Neural progenitor cell (in vitro differentiated cells): ENCODE measurements at regions not wholly inside any gene's neighbourhood (a gene's known extent, or its start where the extent isn't known, plus 50 kb on each side); places are given as distances from the start of the nearest gene placed in this dataset.

Experiments
- DNase-seq: peaks from one replicate; pipeline ENCODE4 v3.0.0-alpha.2; 2016; ENCODE audit warnings: low spot score
- H2AFZ ChIP-seq: fragments of 200-600 bp; sonication (generic); replicated peaks from 2 replicates; pipeline ENCODE4 v1.6.1; 2016; ENCODE audit warnings: antibody characterized with exemption
- H3F3A ChIP-seq: fragments of 200-600 bp; sonication (generic); 2 replicates; pipeline ENCODE4 v1.6.1; 2016; ENCODE audit warnings: antibody characterized with exemption, low read depth
- H3K27ac ChIP-seq: fragments of 200-600 bp; sonication (generic); 2 replicates; pipeline ENCODE4 v1.5.1; 2016; ENCODE audit warnings: mild to moderate bottlenecking
- H3K27me3 ChIP-seq: fragments of 200-600 bp; sonication (generic); 2 replicates; pipeline ENCODE4 v1.6.1; 2016; ENCODE audit warnings: mild to moderate bottlenecking, moderate library complexity
- H3K36me3 ChIP-seq: fragments of 200-600 bp; sonication (generic); 2 replicates; pipeline ENCODE4 v1.5.1; 2016
- H3K4me1 ChIP-seq: fragments of 200-600 bp; sonication (generic); 2 replicates; pipeline ENCODE4 v1.6.1; 2016; ENCODE audit warnings: mixed run types
- H3K4me2 ChIP-seq: fragments of 200-600 bp; sonication (generic); 2 replicates; pipeline ENCODE4 v1.6.1; 2016
- H3K4me3 ChIP-seq: fragments of 200-600 bp; sonication (generic); 2 replicates; pipeline ENCODE4 v1.5.1; 2016
- H3K79me2 ChIP-seq: fragments of 200-600 bp; sonication (generic); 2 replicates; pipeline ENCODE4 v1.6.1; 2016; ENCODE audit warnings: low read depth
- H3K9ac ChIP-seq: fragments of 200-600 bp; sonication (generic); 2 replicates; pipeline ENCODE4 v1.6.1; 2016
- H3K9me3 ChIP-seq: fragments of 200-600 bp; sonication (generic); 2 replicates; pipeline ENCODE4 v1.5.1; 2016; ENCODE audit warnings: low read depth
- H4K20me1 ChIP-seq: fragments of 200-600 bp; sonication (generic); 2 replicates; pipeline ENCODE4 v1.6.1; 2016; ENCODE audit warnings: low read depth
- H3K27ac Mint-ChIP-seq: 3 replicates; pipeline ENCODE4 v1.8.0; 2021; ENCODE audit warnings: mixed read lengths
- H3K27me3 Mint-ChIP-seq: 2 replicates; pipeline ENCODE4 v1.8.0; 2022; ENCODE audit warnings: low read depth, mild to moderate bottlenecking, inconsistent platforms, moderate library complexity, mixed read lengths; ENCODE audit not compliant: insufficient read depth
- H3K36me3 Mint-ChIP-seq: 3 replicates; pipeline ENCODE4 v1.8.0; 2021; ENCODE audit warnings: mixed read lengths
- H3K4me1 Mint-ChIP-seq: 3 replicates; pipeline ENCODE4 v1.8.0; 2021; ENCODE audit warnings: mixed read lengths
- H3K4me3 Mint-ChIP-seq: 3 replicates; pipeline ENCODE4 v1.8.0; 2021; ENCODE audit warnings: mild to moderate bottlenecking, moderate library complexity, mixed read lengths
- H3K9me3 Mint-ChIP-seq: 3 replicates; pipeline ENCODE4 v1.8.0; 2020; ENCODE audit warnings: mixed read lengths
- CTCF ChIP-seq: fragments of 200-600 bp; sonication (generic); IDR thresholded peaks from 2 replicates; pipeline ENCODE4 v1.5.1; 2017; ENCODE audit warnings: antibody characterized with exemption, mild to moderate bottlenecking
- EZH2 ChIP-seq: fragments of 200-600 bp; sonication (generic); IDR thresholded peaks from 2 replicates; pipeline ENCODE4 v1.6.1; 2017; ENCODE audit warnings: antibody characterized with exemption, mild to moderate bottlenecking, moderate library complexity
- EZH2phosphoT487 ChIP-seq: fragments of 200-600 bp; sonication (generic); IDR thresholded peaks from 2 replicates; pipeline ENCODE4 v1.6.1; 2017; ENCODE audit warnings: antibody characterized with exemption

GRCh38 chr15:61404567-61404966, 175.5 kb upstream of the RORA start:
- Mint-ChIP-seq H3K9me3 (no peaks in the 10 kb centered on the region), H3K27me3 (no peaks in the 10 kb centered on the region), H3K36me3 (no peaks in the 10 kb centered on the region), H3K4me3 (no peak overlapping the region), H3K4me1 (peaks cover 3% of the 10 kb centered on the region), H3K27ac (no peak overlapping the region)
- no peak overlapping the region for H3K9ac ChIP-seq
- no peak overlapping the region for H3K27ac ChIP-seq
- no peak overlapping the region for H2AFZ ChIP-seq
- DNase-seq = no peak
- no peak for TF ChIP-seq CTCF
- no peak for TF ChIP-seq EZH2phosphoT487
- no peak for TF ChIP-seq EZH2
- no peak overlapping the region for H3K4me3 ChIP-seq
- no peaks in the 10 kb centered on the region for H3K79me2 ChIP-seq
- no peaks in the 10 kb centered on the region for H4K20me1 ChIP-seq
- no peaks in the 10 kb centered on the region for H3K36me3 ChIP-seq
- no peaks in the 10 kb centered on the region for H3K4me1 ChIP-seq
- H3F3A ChIP-seq = no peaks in the 10 kb centered on the region
- H3K4me2 ChIP-seq = no peak overlapping the region
- H3K27me3 ChIP-seq = no peaks in the 10 kb centered on the region
- no peaks in the 10 kb centered on the region for H3K9me3 ChIP-seq

GRCh38 chr15:61403884-61404283, 174.8 kb upstream of the RORA start:
- H3K4me3 ChIP-seq = no peak overlapping the region
- peaks cover 3% of the 10 kb centered on the region for H3K4me1 Mint-ChIP-seq
- no peaks in the 10 kb centered on the region for H3F3A ChIP-seq
- H3K27me3 Mint-ChIP-seq = no peaks in the 10 kb centered on the region
- H3K36me3 ChIP-seq = no peaks in the 10 kb centered on the region
- H3K27me3 ChIP-seq = no peaks in the 10 kb centered on the region
- no peaks in the 10 kb centered on the region for H3K79me2 ChIP-seq
- no peaks in the 10 kb centered on the region for H4K20me1 ChIP-seq
- H3K4me2 ChIP-seq = no peak overlapping the region
- TF ChIP-seq EZH2phosphoT487 (no peak), EZH2 (no peak), CTCF (no peak)
- H3K27ac ChIP-seq = no peak overlapping the region
- no peak for DNase-seq
- no peaks in the 10 kb centered on the region for H3K9me3 Mint-ChIP-seq
- H3K4me1 ChIP-seq = no peaks in the 10 kb centered on the region
- no peak overlapping the region for H3K4me3 Mint-ChIP-seq
- H3K27ac Mint-ChIP-seq = no peak overlapping the region
- H3K36me3 Mint-ChIP-seq = no peaks in the 10 kb centered on the region
- H3K9ac ChIP-seq = no peak overlapping the region
- no peaks in the 10 kb centered on the region for H3K9me3 ChIP-seq
- no peak overlapping the region for H2AFZ ChIP-seq

- H3K4me3 ChIP-seq = no peak overlapping the region
- no peaks in the 10 kb centered on the region for H3K79me2 ChIP-seq
- H4K20me1 ChIP-seq = no peaks in the 10 kb centered on the region
- Mint-ChIP-seq H3K27me3 (no peaks in the 10 kb centered on the region), H3K4me3 (no peak overlapping the region), H3K4me1 (peaks cover 3% of the 10 kb centered on the region), H3K36me3 (no peaks in the 10 kb centered on the region), H3K27ac (no peak overlapping the region), H3K9me3 (no peaks in the 10 kb centered on the region)
- no peak overlapping the region for H3K4me2 ChIP-seq
- TF ChIP-seq EZH2 (no peak), CTCF (no peak), EZH2phosphoT487 (no peak)
- H3F3A ChIP-seq = no peaks in the 10 kb centered on the region
- H3K27me3 ChIP-seq = no peaks in the 10 kb centered on the region
- no peak overlapping the region for H3K9ac ChIP-seq
- no peaks in the 10 kb centered on the region for H3K9me3 ChIP-seq
- H3K36me3 ChIP-seq = no peaks in the 10 kb centered on the region
- H2AFZ ChIP-seq = no peak overlapping the region
- no peak overlapping the region for H3K27ac ChIP-seq
- H3K4me1 ChIP-seq = no peaks in the 10 kb centered on the region
- no peak for DNase-seq
These were observed 173.0 kb upstream of the RORA start for GRCh38 chr15:61401903-61402698.
